ENCODE measurements at regions not wholly inside any gene's neighbourhood (a gene's known extent, or its start where the extent isn't known, plus 50 kb on each side); places are given as distances from the start of the nearest gene placed in this dataset.

- TF ChIP-seq FOXJ3 (CRISPR knock-in tag; IDR thresholded peaks at IDR 0.05): no peak
- TF ChIP-seq CHD2 (IDR thresholded peaks at IDR 0.05; ENCODE audit: low read length, partially characterized antibody): no peak
- TF ChIP-seq JUND (IDR thresholded peaks at IDR 0.05): no peak
- no peak for TF ChIP-seq MAX (IDR thresholded peaks at IDR 0.05; ENCODE audit: low read depth)
- TF ChIP-seq TEAD4 (IDR thresholded peaks at IDR 0.05; ENCODE audit: borderline replicate concordance, insufficient read depth): no peak
- TF ChIP-seq TAF1 (IDR thresholded peaks at IDR 0.05; ENCODE audit: borderline replicate concordance, low read depth, low read length): no peak
- no peak for TF ChIP-seq POLR2AphosphoS5 (IDR thresholded peaks at IDR 0.05; ENCODE audit: low read depth, low read length)
- no peak for TF ChIP-seq YY1 (IDR thresholded peaks at IDR 0.05; ENCODE audit: low read depth)
These were observed 285.6 kb upstream of the CPEB2 start (continued) for GRCh38 chr4:14716691-14717090.

GRCh38 chr4:14719053-14719452, 283.2 kb upstream of the CPEB2 start:
- no peaks in the 10 kb centered on the region for H4K20me1 ChIP-seq (ENCODE audit: insufficient read depth)
- no peak overlapping the region for H3K4me2 ChIP-seq
- no peaks in the 10 kb centered on the region for H3K9me3 ChIP-seq
- no peaks in the 10 kb centered on the region for H3K36me3 ChIP-seq (replicated peaks in 1 of 2; ENCODE audit: control insufficient read depth in 1 of 2, insufficient read depth in 2 of 2, low read length in 1 of 2)
- 78% methylated on average over 2 of the region's 3 CpGs for WGBS (ENCODE audit: low lambda C conversion rate)
- DNase-seq: no peak
- H3K79me2 ChIP-seq (ENCODE audit: insufficient read depth): no peaks in the 10 kb centered on the region
- H3K9me2 ChIP-seq: no peaks in the 10 kb centered on the region
- H3K4me1 ChIP-seq (ENCODE audit: control insufficient read depth in 1 of 2, insufficient read depth in 2 of 2, low read depth in 1 of 2, low read length in 1 of 2): no peaks in the 10 kb centered on the region
- TF ChIP-seq CTCF (IDR thresholded peaks at IDR 0.05): no peak
- no peak for TF ChIP-seq RXRA (IDR thresholded peaks at IDR 0.05; ENCODE audit: borderline replicate concordance, low read depth)
- no peak for TF ChIP-seq NRF1 (IDR thresholded peaks at IDR 0.05; ENCODE audit: low read depth, low read length)
- no peak for TF ChIP-seq CHD2 (IDR thresholded peaks at IDR 0.05; ENCODE audit: low read length, partially characterized antibody)
- TF ChIP-seq SMC3 (IDR thresholded peaks at IDR 0.05; ENCODE audit: low read depth, low read length): no peak
- no peak for TF ChIP-seq FOSL2 (IDR thresholded peaks at IDR 0.05; ENCODE audit: borderline replicate concordance, low read depth)
- no peak for TF ChIP-seq EP300 (IDR thresholded peaks at IDR 0.05; ENCODE audit: borderline replicate concordance in 1 of 2, low read depth in 1 of 2, low read length in 1 of 2)
- no peak for TF ChIP-seq MEF2A (IDR thresholded peaks at IDR 0.05; ENCODE audit: borderline replicate concordance, low read depth)
- no peak for TF ChIP-seq SIN3A (IDR thresholded peaks at IDR 0.05; ENCODE audit: borderline replicate concordance, low read depth, low read length)
- TF ChIP-seq USF1 (IDR thresholded peaks at IDR 0.05; ENCODE audit: borderline replicate concordance, low read depth): no peak
- no peak for TF ChIP-seq YY1 (IDR thresholded peaks at IDR 0.05; ENCODE audit: low read depth)
- TF ChIP-seq MXI1 (IDR thresholded peaks at IDR 0.05; ENCODE audit: low read depth, low read length): no peak
- no peak for TF ChIP-seq IRF3 (IDR thresholded peaks at IDR 0.05; ENCODE audit: low read depth, low read length)
- no peak for TF ChIP-seq PBX3 (IDR thresholded peaks at IDR 0.05)
- TF ChIP-seq ZBTB33 (IDR thresholded peaks at IDR 0.05; ENCODE audit: borderline replicate concordance, low read depth): no peak
- TF ChIP-seq JUND (IDR thresholded peaks at IDR 0.05): no peak
- TF ChIP-seq TCF12 (IDR thresholded peaks at IDR 0.05): no peak
- H3K27me3 ChIP-seq (ENCODE audit: insufficient read depth): no peaks in the 10 kb centered on the region
- no peak overlapping the region for H2AFZ ChIP-seq (ENCODE audit: low read depth)
- no peak overlapping the region for H3K9ac ChIP-seq
- no peak overlapping the region for H3K4me3 ChIP-seq (ENCODE audit: low read depth in 2 of 2, low read length in 1 of 2)
- H3K27ac ChIP-seq (ENCODE audit: low read depth in 2 of 2, low read length in 1 of 2): no peak overlapping the region
- ChIA-PET CTCF (interaction anchor here (1.3 kb wide), 1 partner anchor 14 kb away, joined by 3 read pairs; no protein-coding TSS in a partner anchor), POLR2A (no interaction called here)
- no peaks in the 10 kb centered on the region for H3F3A ChIP-seq (replicated peaks; ENCODE audit: insufficient read depth)

Measured in SK-N-SH (cell line).